ENCODE measurements at regions not wholly inside any gene's neighbourhood (a gene's known extent, or its start where the extent isn't known, plus 50 kb on each side); places are given as distances from the start of the nearest gene placed in this dataset.

- no peak for DNase-seq (ENCODE audit: low spot score)
Observed at GRCh38 chr21:29228306-29228705, 70.4 kb upstream of the BACH1 start.

- no peak for DNase-seq (ENCODE audit: low spot score)
Observed at GRCh38 chr21:29230551-29231261, 68.0 kb upstream of the BACH1 start.

- no peak for DNase-seq (ENCODE audit: low spot score)
Observed at GRCh38 chr21:29231756-29232529, 66.8 kb upstream of the BACH1 start.

- DNase-seq (ENCODE audit: low spot score): peak; percentile 30
Observed at GRCh38 chr21:29232530-29233255, 66.0 kb upstream of the BACH1 start.

- DNase-seq (ENCODE audit: low spot score): no peak
Observed at GRCh38 chr21:29233256-29233546, 65.5 kb upstream of the BACH1 start.

DNA sequence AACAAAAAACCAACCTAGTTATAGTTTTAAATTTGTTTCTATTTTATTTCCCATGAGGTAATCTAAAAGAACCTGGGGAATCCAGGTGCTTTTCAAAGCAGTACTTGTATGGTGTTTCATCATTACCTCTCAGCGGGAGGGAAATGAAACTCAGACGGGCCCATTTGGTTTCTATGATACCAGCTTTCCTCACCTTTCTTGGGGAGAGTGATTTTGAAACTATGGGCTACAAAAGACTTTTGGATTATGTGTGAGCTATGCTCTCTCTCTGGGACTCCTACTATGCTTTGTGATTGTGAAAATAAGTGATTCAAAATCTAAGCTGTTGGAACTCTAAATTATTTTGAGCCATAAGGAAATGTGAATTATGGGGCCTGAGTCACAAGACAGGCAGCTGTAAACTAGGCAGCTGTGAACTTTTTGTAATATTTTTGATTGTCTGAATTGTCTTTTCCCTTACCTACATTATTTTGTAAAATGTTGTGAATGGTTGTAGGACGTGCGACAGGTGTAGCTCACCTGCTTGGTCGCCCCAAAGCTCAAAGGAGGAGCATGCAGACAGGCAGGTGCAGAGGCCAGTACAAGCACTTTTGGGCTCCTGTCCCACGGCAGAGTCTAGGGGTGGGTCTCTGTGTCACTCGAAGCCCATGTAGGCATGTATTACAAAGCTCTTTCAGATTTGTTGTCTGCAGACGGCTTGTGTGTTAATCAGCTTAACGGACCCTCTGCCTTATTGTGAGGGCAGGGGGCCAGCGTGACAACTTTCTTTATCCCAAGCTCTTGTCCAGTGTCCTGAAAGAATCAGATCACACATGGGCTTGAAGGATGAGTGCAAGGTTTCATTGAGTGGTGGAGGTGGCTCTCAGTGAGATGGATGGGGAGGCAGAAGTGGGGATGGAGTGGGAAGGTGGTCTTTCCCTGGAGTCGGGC lies 64.8 kb upstream of the BACH1 start:
- no peak for DNase-seq (ENCODE audit: low spot score)

- DNase-seq (ENCODE audit: low spot score): no peak
Observed at GRCh38 chr21:29235714-29236197, 63.0 kb upstream of the BACH1 start.

GRCh38 chr21:29236201-29236600 lies 62.5 kb upstream of the BACH1 start:
- no peak for DNase-seq (ENCODE audit: low spot score)

- peak; percentile 41 for DNase-seq (ENCODE audit: low spot score)
Observed at GRCh38 chr21:29237110-29238052, 61.3 kb upstream of the BACH1 start.

- DNase-seq (ENCODE audit: low spot score): no peak
Observed at GRCh38 chr21:29238053-29238966, 60.4 kb upstream of the BACH1 start.

DNA sequence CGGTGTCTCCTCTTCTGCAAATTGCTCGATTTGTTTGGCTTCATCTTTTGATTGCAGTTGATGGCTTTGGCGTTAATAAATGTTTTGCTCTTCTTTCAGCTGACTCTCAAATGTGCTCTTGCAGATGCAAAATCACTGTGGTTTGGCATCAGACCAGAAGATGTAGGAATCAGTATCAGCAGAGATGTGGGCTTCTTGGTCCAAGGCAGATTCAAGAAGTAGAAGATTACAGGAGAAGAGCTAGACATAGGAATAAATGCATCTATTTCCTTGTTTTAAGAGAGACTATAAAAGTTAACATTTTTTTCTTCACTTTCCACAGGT lies 59.8 kb upstream of the BACH1 start:
- no peak for DNase-seq (ENCODE audit: low spot score)

GRCh38 chr21:29240136-29240535 lies 58.6 kb upstream of the BACH1 start:
- no peak for DNase-seq (ENCODE audit: low spot score)

DNA sequence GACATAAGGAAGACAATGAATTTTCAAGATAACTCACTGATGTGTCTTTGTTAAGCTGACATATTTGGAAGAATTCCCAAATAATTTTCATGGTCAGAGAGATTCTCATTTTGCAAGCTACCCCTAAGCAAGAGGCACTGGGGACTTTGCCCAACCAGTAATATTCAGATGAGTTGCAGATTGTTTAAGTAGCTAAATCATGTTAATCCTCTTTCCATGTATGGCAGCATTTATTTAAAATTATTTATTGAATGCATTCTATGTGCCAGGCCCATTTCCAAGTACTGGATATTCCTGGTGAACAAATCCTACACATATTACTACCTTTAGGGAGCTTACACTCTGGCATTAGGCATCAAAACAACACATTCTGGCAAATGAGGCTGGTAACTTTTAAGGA lies 56.5 kb upstream of the BACH1 start:
- DNase-seq (ENCODE audit: low spot score): no peak

DNA sequence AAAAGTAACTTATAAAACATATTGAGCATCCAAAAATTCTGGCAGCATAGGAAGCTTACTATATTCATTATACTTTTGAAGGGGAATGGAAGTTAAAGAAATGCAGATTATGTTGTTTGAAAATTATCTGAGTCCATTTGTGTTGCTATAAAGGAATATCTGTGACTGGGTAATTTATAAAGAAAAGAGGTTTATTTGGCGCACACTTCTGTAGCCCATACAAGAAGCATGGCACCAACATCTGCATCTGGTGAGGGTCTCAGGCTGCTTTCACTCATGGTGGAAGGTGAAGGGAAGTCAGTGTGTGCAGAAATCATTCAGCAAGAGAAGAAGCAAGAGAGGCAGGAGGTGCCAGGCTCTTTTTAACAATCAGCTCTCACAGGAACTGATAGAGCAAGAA lies 55.5 kb upstream of the BACH1 start:
- DNase-seq (ENCODE audit: low spot score): no peak

GRCh38 chr21:29245104-29245643 lies 53.5 kb upstream of the BACH1 start:
- no peak for DNase-seq (ENCODE audit: low spot score)

DNA sequence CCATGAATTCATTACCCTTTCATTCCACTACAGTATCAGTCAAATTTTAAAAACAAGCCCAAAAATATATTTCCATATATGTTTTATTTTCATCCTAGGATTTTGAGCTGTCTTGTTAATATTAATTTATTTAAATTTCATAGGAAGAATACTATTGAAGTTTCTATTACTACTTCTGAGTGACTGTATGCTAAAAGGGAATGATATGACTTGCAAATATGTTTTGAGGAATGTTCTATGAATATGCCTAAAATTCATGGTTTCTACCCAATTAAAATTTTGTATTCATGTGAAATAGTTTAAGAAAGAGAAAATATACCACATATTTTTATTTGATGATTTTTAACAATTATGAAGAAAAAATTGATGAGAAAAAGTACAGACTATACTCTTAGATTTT lies 52.9 kb upstream of the BACH1 start:
- DNase-seq (ENCODE audit: low spot score): no peak

DNA sequence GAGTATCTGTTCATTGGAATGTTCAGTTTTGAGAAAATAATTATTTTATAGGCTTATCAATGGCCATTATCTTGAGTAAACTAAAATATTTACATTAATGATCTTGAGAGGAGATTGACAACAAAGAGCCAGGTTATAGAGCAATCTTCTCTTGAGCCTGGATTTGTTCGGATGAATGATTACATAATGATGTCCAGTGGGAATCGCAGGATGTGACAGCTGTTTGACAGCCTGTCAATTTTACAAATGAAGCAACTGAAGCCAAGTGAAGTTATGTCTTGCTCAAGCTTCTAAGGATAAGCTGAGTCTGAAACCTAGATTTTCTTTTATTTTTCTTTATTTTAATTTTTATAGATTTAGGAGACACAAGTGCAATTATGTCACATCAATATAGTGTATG lies 52.1 kb upstream of the BACH1 start:
- DNase-seq (ENCODE audit: low spot score): no peak

DNA sequence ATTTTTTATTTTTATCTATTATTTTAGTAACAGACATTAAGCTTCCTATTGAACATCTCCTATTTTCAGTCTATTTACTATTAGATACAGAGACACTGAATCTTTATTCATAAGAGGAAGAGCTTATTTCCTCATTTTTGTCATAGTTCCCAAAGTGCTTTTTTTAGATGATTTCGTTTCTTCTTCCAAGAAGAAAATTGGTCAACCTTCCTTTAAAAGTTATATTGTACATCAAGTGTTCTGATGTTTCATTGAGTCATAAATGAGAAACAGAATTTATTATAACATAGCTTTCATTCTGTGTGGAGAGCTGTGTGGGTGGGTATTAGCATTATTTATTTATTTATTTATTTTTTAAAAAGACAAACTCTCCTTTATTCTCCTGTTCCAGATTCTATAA lies 50.6 kb upstream of the BACH1 start:
- DNase-seq (ENCODE audit: low spot score): peak; percentile 11
